RPMI8226 (cell line): ENCODE measurements at regions not wholly inside any gene's neighbourhood (a gene's known extent, or its start where the extent isn't known, plus 50 kb on each side); places are given as distances from the start of the nearest gene placed in this dataset.
A peak's percentile ranks its signal among the peaks of the same experiment; 100 is the strongest.
"Not testable (repeated sequence)": the region's sequence is repeated elsewhere in the genome, so short reads cannot be mapped to it uniquely, and the experiment has no call there.

Experiments
- DNase-seq: peaks from one replicate; pipeline ENCODE4 v3.0.0-alpha.2; 2015

DNA sequence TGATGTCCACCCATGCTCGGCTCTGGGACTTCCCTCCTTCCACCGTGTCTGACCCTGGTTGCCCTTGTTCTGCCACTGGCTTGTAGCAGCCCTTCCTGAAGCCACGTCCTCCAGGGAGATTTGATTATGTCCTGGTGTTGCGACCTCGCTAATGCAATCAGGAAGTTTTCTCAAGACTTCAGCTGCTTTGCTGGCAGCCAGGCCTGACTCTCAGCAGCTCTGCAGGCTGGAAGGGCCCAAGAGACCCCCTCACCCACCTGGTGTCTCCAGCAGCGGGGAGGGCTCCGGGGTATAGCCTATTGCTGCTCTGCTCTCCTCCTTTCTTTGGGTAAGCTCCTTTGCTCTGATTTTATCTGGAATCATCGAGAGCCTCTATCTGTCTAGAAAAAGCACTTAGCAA is 2882.8 kb downstream of the RPIA start:
- DNase-seq, result not testable (repeated sequence)

DNA sequence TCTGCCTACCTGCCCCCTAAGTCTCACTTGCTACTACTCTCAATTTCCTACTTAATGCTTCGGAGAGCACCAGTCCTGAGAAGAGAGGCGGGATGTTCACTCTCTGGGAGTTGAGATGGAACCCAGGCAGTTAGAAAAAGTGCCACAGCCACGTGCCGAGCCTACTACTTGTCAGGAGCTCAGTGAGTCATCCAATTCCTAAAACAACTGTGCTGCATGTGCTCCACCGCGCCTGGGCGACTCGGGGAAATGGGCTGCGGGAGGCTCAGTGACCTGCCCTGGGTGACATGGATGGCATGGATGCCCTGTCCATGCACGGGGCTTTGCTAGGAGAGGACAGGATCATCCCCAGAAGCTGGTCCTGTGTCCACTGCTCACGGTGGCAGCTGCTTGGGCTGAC is 2884.2 kb downstream of the RPIA start:
- DNase-seq, result not testable (repeated sequence)

DNA sequence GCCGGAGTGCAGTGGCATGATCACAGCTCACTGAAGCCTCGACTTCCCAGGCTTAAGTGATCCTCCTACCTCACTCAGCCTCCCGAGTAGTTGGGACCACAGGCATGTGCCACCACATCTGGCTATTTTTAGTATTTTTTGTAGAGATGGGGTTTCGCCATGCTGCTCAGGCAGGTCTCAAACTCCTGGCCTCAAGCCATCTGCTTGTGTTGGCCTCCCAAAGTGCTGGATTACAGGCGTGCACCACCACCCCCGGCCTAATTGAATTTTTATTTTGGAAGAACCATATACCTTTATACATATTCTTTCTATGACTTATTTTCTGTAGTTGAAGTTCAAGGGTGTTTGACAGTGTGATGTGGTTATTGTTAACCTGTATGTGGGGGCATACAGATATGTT is 2885.9 kb downstream of the RPIA start:
- not testable (repeated sequence) for DNase-seq

GRCh38 chr2:91578678-91579077 is 2887.2 kb downstream of the RPIA start:
- DNase-seq, result not testable (repeated sequence)

GRCh38 chr2:91579555-91579954 is 2888.1 kb downstream of the RPIA start:
- not testable (repeated sequence) for DNase-seq

GRCh38 chr2:91580043-91580442 is 2888.6 kb downstream of the RPIA start:
- DNase-seq, result not testable (repeated sequence)

GRCh38 chr2:91587098-91587497 is 2895.6 kb downstream of the RPIA start:
- not testable (repeated sequence) for DNase-seq

DNA sequence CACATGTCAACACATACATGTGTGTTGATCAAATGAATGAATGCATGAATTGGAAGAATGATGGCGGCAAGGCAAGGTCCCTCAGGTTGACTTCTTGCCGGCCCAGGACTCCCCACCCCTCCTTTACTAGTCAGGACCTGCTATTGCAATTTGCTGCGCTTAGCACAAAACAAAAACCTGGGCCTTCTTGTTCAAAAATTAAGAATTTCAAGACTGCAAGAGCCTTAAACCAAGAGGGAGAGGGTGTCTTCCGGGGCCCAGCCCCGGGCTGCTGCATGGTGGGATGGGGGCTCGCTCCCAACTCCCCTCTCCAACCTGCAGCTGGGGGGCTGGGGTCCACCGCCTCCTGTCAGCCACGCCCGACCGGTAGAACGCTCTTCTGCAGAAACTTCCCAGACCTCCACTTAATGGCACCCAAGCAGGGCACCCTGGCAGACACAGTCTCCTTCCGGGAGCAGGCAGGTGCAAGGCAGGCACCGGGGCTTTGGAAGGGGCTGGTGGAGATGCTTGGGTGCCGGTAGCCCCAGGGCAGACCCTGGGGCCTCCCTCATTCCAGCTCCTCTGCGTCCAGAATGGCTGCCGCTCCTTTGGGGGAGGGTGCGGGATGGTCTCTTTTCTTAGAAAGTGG is 2896.5 kb downstream of the RPIA start:
- DNase-seq, result peak; percentile 5

GRCh38 chr2:91588782-91589223 is 2897.3 kb downstream of the RPIA start:
- DNase-seq, result not testable (repeated sequence)

- peak; percentile 3 for DNase-seq
These were observed 2898.2 kb downstream of the RPIA start for GRCh38 chr2:91589454-91590328.

DNA sequence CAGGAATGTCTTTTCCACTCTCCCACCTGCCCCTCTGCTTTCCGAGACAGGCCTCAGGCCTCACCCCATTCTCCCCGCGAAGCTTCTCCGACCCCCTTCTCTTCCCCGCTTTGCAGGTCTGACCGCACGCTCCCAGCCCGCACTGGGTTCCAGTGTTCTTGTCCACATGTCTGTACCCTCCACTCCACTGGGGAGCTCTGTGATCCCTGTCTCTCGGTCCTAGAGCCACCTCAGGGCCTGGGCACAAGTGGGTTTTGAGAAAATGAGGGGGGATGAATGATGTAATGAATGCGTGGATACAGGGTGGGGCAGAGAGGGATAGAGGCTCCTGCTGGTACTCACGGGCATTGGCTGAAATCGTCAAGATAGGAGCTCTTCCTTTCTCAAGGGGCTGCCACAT is 2898.9 kb downstream of the RPIA start:
- DNase-seq, result not testable (repeated sequence)

- not testable (repeated sequence) for DNase-seq
These were observed 2899.6 kb downstream of the RPIA start for GRCh38 chr2:91591066-91591465.

DNA sequence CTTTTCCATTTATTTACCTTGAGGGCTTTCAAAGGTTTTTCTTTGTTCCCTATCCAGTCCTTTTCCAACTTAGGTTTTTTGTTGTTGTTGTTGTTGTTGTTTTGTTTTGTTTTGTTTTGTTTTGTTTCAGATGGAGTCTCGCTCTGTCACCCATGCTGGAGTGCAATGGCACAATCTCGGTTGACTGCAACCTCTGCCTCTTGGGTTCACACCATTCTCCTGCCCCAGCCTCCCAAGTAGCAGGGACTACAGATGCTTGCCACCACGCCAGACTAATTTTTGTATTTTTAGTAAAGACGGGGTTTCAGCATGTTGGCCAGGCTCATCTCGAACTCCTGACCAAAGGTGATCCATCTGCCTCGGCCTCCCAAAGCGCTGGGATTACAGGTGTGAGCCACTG is 2906.0 kb downstream of the RPIA start:
- DNase-seq, result not testable (repeated sequence)

GRCh38 chr2:91598519-91598918 is 2907.0 kb downstream of the RPIA start:
- DNase-seq, result not testable (repeated sequence)

DNA sequence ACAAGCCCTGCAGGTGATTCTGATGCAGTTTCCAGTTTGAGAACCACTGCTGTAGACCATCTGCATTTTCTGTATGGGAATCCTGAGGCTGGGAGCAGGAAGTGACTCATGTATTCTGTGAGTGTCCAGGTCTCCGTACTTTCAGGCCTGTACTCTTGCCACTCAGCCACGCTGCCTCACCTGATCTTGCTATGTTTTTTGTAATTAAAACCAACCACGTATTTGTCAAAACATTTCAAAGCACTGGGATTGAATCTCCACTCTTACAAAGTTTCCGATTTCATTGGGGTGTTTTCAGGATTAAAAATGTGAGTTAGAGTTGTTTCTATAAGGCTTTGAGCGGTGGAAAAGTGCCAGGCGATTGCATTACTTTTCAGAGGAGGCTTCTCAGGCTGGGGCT is 2907.5 kb downstream of the RPIA start:
- DNase-seq, result peak; percentile 16

GRCh38 chr2:91602860-91603259 is 2911.4 kb downstream of the RPIA start:
- DNase-seq, result not testable (repeated sequence)

GRCh38 chr2:91603996-91604395 is 2912.5 kb downstream of the RPIA start:
- DNase-seq, result not testable (repeated sequence)

GRCh38 chr2:91604629-91605028 is 2913.2 kb downstream of the RPIA start:
- not testable (repeated sequence) for DNase-seq

DNA sequence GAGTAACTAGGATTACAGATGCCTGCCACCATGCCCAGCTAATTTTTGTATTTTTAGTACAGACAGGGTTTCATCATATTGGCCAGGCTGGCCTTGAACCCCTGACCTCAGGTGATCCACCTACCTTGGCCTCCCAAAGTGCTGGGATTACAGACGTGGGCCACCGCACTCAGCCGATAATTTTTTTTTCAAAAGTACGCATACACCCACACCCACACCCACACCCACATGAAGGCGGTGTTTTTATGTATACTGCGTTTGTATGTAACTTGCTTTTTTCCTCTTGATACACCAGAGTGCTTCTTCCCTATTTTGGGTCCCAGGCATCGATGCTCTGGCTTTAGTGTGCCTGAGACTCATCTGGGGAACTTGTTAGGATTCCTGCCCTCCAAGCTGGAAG is 2932.3 kb downstream of the RPIA start:
- not testable (repeated sequence) for DNase-seq

- DNase-seq, result not testable (repeated sequence)
These were observed 2937.0 kb downstream of the RPIA start for GRCh38 chr2:91628471-91628870.

GRCh38 chr2:91657193-91657592 is 2965.7 kb downstream of the RPIA start:
- not testable (repeated sequence) for DNase-seq

GRCh38 chr2:91658336-91658735 is 2966.9 kb downstream of the RPIA start:
- not testable (repeated sequence) for DNase-seq

GRCh38 chr2:91659189-91659916 is 2967.9 kb downstream of the RPIA start:
- DNase-seq, result not testable (repeated sequence)
